Fibroblast of villous mesenchyme (primary cell): ENCODE measurements at regions not wholly inside any gene's neighbourhood (a gene's known extent, or its start where the extent isn't known, plus 50 kb on each side); places are given as distances from the start of the nearest gene placed in this dataset. TPM values are rescaled to one million over a fixed set of nuclear protein-coding genes. Genes with fewer than 3 reads are reported as not detected.

Source experiments
- DNase-seq: peaks from one replicate; pipeline ENCODE4 v3.0.0-alpha.2; 2010; ENCODE audit warnings: low read depth
- H3K4me3 ChIP-seq: 2 replicates; pipeline ENCODE4 v1.5.1; 2011; ENCODE audit warnings: low read depth, mild to moderate bottlenecking, low read length
- CTCF ChIP-seq: IDR thresholded peaks from 2 replicates; pipeline ENCODE4 v1.5.1; 2012; ENCODE audit warnings: low read depth, mild to moderate bottlenecking, low read length; ENCODE audit not compliant: insufficient read depth
- small RNA-seq: library from RNA; depleted of rRNA; stranded (forward); fragments of <200 nt; gene quantifications from one replicate; pipeline ENCODE3, GENCODE V24; 2012

GRCh38 chr5:34603378-34603777 lies 52.8 kb upstream of the RAI14 start:
- H3K4me3 ChIP-seq, result no peak overlapping the region
- DNase-seq, result no peak
- no peak for TF ChIP-seq CTCF

GRCh38 chr5:34604119-34604675 lies 51.9 kb upstream of the RAI14 start:
- DNase-seq, result no peak

GRCh38 chr5:34606101-34606500 lies 50.0 kb upstream of the RAI14 start:
- H3K4me3 ChIP-seq, result no peak overlapping the region
- no peak for DNase-seq
- no peak for TF ChIP-seq CTCF

More at GRCh38 chr5:34604119-34604675, 51.9 kb upstream of the RAI14 start:
- no peak overlapping the region for H3K4me3 ChIP-seq
- no peak for TF ChIP-seq CTCF

Small RNA genes in the stretch of these regions (small RNA-seq; reads per million reads assigned to genes)
- gene AC139792.3, result not detected
